GM18867 (cell line): ENCODE measurements at regions not wholly inside any gene's neighbourhood (a gene's known extent, or its start where the extent isn't known, plus 50 kb on each side); places are given as distances from the start of the nearest gene placed in this dataset.

Experiments
- ATAC-seq: cut with Tn5 transposase; IDR thresholded peaks from one replicate; pipeline ENCODE4 v1.9.1; 2021; ENCODE audit warnings: mild to moderate bottlenecking, moderate library complexity; ENCODE audit not compliant: unreplicated experiment

DNA sequence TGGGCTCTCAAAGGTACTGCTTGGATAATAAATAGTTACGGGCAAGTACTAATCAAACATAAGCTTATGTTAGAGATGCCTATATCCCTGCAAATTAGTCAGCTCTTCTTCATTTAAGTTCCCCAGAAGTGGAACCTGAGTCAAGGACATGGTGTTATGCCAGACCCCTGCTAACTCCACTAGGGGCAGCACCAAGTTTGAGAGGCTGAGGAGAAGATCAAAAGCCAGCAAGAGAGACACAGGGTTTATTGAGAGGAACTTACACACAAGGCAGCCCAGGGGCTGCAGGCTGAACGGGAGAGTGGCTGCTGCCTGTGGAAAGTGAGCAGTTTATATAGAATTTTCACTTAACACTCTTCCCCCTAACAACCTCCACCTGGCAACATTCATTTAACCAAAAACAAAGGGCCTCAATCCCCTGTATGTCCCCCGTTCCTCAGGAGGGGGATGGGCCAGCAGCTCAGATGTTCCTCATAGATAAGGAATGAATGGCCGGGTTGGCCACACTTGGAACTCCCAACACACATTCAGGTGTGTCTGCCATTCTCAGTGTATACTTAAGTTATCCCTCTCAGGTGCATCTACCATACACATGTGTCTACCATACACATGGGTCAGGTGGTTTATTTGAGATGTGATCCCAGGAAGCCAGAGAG is 62.6 kb upstream of the GHITM start:
- ATAC-seq, result peak; percentile 70

DNA sequence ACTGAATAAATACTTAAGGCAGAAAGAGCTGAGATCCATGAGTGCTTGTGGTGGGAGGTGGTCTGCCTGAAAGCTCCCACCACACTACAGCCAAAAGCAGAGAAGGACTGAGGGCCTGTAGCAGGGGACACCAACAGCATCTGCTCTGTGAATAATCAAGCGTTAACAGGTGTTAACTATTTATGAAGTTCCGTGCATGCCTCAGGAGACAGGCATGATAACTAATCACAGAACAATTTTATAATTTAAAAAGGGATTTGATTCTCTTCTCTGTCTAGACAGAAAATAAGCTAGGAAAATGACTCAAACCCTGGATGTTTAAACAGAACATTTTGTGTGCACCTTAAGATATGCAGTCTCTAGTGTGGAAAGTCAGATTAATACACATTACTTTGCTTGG is 61.5 kb upstream of the GHITM start:
- ATAC-seq, result no peak

DNA sequence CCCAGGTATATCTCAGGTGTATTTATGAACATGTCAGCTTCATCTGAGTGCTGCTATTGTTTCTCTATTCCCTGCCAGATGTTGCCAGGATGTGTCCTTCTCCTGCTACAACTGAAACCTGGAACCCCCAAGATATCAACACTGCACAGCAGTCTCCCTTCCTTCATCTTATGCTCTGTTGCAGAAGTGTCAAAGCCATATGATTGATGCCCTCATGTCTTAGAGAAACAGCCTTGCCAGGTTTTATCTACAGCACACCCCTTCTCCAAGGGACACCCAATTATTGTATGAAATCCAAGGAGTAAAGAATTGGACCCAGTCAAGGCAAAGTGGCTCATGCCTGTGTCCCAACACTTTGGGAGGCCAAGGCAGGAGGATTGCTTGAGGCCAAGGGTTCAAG is 60.5 kb upstream of the GHITM start:
- no peak for ATAC-seq

DNA sequence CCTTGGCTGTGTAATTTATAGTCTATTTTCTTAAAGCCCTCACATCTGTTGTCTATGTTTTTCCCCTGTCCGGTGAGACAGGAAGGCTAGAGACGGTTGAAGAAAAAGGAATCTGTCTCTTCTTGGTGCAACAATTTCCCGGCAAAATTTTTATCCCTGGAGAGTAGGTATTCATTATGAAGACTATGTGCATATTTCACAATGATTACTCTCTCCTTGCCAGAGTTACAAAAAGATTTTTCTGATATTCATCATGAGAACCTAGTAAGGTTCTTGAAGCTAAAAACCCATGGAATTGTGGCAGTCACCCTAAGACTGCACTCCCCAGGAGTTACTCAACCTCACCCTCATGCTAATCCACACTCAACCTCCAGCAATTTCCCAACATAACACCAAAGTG is 55.0 kb upstream of the GHITM start:
- ATAC-seq, result no peak

DNA sequence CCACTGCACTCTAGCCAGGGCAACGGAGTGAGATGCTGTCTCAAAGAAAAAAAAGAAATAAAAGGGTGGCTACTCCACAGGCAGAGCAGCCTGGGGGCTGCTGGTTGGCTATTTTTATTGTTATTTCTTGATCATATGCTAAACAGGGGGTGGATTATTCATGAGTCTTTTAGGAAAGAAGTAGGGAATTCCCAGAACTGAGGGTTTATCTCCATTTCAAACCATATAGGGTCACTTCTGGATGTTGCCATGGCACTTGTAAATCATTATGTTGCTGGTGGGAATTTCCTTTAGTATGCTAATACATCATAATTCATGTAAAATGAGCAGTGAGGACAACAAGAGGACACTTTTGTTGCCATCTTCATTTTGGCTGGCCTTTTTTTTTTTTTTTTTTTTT is 52.1 kb upstream of the GHITM start:
- ATAC-seq, result no peak

DNA sequence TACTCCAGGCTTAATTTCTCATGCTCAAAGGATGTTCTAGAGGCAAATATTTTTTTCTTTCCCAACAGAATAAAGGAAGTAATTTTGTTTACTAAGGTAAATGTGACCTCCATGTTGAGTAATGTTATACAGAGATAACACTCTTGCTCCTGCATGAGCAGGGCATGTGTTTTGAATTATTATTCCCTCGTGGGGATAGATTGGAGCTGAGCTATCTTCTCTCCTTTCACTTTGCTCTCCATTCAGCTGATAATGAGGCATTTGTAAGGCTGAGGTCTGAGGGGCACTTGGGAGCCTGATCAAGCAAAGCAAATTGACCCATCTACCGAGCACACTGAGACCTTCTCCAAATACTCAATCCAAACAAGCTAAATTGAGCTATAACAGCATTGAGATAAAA is 50.7 kb upstream of the GHITM start:
- ATAC-seq, result no peak

DNA sequence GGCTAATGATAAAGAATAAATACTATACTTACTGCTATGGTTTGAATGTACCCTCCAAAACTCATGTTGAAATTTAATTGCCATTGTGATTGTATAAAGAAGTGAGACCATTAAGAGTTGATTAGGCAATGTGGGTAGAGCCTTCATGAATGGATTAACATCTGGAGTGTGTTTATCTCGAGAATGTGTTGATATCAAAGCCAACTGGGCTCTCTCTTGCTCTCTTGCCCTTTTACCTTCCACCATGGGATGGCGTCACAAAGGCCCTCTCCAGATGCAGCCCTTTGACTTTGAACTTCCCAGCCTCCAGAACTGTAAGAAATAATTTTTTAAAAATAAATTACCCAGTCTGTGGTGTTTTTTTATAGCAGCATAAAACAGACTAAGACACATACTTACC is 50.1 kb upstream of the GHITM start:
- ATAC-seq, result no peak
